Left renal cortex interstitium (tissue), 4 donors: ENCODE measurements at regions not wholly inside any gene's neighbourhood (a gene's known extent, or its start where the extent isn't known, plus 50 kb on each side); places are given as distances from the start of the nearest gene placed in this dataset.
A peak's percentile ranks its signal among the peaks of the same experiment; 100 is the strongest.
"Not testable (repeated sequence)": the region's sequence is repeated elsewhere in the genome, so short reads cannot be mapped to it uniquely, and the experiment has no call there.

Experiments used
- DNase-seq, 4 donors: peaks; one replicate each; pipeline ENCODE4 v3.0.0-alpha.2; 2013; ENCODE audit warnings: low read depth in 4 of 4, low spot score in 2 of 4, missing footprints in 1 of 4

- no peak for DNase-seq
Observed at GRCh38 chr10:57624856-57625592, 642.7 kb downstream of the IPMK start.

DNA sequence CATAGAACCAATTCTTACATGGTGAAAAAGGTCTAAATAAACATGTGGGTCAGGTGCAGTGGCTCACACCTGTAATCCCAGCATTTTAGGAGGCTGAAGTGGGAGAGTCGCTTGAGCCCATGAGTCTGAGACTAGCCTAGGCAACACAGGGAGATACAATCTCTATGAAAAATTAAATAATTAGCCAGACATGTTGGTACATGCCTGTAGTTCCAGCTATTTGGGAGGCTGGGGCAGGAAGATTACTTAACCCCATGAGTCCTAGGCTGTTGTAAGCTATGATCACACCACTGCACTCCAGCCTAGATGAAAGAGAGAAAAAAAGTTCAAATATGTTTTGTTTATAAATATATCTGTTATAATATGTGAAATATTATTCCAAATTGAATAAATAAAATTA lies 643.6 kb downstream of the IPMK start:
- no peak for DNase-seq

DNA sequence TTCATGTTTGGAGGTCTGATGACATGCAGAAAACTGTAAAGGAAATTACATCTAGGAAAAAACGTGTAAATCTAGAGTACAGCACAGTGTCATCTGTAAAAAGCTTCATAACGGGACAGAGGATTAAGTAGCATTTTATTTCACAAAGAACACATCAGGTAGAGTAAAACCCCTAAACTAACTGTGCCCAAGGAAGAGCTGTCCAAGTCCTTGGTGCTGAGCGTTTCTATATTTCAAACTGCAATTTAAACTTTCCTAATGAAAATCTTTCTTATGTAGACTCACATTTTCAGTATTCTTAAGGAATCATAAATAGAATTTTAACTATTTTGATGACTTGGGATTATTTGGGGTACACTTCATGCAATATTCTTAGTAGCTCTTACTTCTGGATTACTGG lies 646.2 kb downstream of the IPMK start:
- DNase-seq, result no peak

DNA sequence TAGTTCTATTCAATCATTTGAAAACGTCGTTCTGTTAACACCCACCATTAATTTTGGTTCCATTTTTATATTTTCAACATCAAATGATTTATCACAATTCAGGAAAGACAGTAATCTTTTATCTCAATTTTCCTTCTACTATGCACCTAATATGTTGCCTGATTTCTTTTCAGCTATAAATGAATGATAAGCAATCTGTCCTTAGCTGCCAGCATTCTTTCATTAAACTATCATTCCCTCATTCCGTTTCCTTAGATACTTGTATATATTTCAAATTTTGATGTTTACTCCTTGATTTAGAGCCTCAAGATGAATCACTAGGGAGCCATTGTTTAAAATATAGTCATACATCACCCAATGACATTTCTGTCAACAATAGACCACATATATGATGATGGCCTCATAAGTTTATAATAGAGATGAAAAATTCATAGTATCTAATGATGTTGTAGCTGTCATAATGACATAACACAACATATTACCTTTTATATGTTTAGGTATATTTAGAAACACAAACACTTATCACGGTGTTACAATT lies 661.7 kb downstream of the IPMK start:
- no peak for DNase-seq

GRCh38 chr10:57599440-57599839 lies 668.3 kb downstream of the IPMK start:
- DNase-seq, result no peak

- no peak for DNase-seq
Observed at GRCh38 chr10:57593983-57594573, 673.6 kb downstream of the IPMK start.

DNA sequence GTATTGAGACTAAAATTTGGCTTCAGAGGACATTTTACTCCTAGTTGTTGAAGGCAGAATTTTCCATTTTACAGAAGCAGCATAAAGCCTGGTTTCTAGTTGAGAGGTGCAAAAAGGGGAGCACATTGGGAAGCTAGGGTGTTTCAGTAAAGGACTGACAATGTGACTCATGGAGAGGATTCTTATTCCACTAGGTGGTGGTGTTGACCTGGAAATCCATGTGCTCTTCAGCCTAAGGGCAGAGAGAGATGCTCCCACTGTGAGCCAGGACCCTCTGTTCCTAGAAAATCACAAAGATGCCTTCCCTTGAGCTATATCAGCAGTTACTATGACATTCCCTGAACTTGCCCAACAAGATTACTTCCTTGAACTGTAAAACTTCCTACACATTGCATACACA lies 687.8 kb downstream of the IPMK start:
- DNase-seq, result peak in 2 of 4 donors; percentile 0 to 2

DNA sequence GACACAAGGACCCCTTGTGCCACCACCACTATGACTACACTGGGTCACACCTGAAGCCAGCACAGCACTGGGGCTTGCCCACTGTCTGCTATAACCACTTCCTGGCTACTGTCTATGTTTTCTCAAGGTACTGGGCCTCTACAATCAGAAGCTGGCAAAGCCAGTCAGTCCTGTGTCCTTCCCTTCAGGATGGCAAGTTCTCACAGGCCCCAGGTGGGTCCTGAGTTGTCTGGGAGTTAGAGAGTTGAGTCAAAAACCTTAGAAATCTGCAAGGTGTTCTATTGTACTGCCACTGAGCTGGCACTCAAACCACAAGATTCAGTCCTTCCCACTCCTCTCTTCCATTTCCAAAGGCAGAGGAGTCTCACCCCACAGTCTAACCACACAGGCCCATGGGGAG lies 705.5 kb downstream of the IPMK start:
- DNase-seq, result no peak

DNA sequence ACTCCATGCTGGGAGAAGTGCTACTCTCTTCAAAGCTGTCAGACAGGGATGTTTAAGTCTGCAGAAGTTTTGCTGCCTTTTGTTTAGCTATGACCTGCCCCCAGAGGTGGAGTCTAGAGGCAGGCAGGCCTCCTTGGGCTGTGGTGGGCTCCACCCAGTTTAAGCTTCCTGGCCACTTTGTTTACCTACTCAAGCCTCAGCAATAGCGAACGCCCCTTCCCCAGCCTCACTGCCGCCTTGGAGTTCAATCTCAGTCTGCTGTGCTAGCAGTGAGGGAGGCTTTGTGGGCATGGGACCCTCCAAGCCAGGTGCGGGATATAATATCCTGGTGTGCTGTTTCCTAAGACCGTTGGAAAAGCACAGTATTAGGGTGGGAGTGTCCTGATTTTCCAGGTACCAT lies 715.9 kb downstream of the IPMK start:
- not testable (repeated sequence) for DNase-seq

DNA sequence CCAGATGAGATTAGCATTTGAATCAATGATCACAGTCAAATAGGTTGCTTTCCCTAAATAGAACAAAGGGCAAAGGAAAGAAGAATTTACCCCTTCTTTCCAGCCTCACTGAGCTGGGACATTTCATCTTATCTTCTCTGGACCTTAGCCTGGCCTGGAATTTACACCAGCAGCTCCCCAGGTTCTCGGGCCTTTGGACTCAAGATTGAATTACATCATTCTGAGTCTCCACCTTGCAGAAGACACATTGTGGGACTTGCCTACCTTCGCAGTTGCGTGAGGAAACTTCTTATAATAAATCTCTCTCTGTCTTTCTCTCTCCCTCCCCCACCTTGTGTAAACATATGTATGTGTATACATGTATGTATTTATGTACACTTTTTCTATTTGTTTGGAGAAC lies 732.4 kb downstream of the IPMK start:
- DNase-seq, result no peak

GRCh38 chr10:57513637-57514036 lies 754.1 kb downstream of the IPMK start:
- no peak for DNase-seq

DNA sequence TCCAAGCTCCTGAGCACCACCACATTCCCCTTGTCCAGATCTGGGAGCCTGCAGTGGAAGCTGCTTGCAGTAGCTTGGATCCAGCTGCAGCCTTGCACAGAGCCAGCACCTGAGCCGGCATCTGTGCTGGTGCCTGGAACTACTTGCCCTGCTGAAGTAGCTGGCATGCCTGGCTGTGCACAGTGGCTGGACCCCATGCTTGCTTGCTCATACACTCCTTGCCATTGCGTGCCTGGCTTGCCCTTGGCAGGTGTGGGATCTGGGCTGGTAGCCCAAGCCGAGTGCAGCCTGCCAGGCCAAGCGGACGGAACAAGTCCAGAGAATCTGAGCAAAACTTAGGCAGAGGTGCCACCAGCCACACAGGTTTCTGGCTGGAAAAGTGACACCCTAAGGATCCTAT lies 759.9 kb downstream of the IPMK start:
- no peak for DNase-seq

GRCh38 chr10:57506414-57507094 lies 761.1 kb downstream of the IPMK start:
- no peak for DNase-seq

GRCh38 chr10:57494486-57494885 lies 773.2 kb downstream of the IPMK start:
- no peak for DNase-seq

DNA sequence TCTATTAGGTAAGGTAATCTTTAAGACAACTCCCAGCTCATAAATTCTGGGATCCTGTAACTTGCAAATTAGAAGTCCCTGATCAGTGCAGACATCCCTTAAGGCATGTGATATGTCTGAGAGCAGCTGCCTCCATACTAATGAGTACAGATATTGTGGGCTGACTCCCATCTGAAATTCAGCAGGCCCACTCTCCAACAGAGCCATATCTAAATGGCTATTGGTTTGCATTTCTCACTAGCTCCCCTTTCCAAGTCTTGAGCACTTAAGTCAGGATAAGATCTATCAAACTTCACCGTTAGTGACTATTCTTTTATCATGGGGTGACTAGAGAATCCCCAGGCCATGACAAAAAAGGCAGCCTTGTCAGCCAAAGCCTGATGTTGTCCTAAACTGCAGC lies 785.4 kb downstream of the IPMK start:
- DNase-seq, result no peak

GRCh38 chr10:57472823-57473619 lies 794.7 kb downstream of the IPMK start:
- no peak for DNase-seq

DNA sequence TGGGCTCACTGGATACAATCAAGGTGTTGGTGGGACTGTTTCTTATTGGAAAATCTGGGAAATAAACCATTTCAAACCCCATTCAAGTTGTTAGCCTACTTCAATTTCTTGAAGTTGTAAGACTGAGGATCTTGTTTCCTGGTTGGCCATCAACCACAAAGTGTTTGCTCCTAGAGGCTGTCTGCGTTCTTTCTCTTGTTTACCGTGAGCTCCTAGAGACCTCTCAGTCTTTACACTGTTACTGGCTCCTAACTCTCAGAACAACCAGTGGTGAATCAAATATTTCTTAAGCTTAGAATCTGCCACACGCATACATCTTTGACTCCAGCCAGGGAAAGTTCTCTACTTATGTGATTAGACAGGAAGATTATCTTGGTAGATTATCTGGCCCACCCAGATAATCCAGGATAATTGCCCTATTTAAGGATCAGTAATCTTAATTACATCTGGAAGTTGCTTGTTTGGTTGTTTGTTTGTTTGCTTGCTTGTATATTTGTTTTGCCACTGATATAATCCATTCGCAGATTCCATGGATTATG lies 798.7 kb downstream of the IPMK start:
- DNase-seq, result no peak

DNA sequence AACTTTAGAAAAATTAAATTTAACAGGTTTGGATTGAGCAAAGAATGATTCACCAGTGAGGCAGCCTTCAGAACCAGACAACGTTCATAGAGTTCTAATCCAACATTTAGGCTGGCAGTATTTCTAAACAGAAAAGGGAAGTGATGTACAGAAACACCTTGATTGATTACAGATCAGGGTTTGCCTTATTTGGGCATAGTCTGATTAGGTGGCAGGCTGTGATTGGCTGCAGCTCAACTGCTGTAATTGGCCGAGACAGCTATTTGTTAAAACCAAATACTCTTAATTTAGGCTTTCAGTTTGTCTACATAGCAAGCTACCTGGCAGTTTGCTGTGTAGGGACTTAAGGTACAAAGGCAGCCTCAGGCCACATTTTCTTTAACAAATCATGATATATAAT lies 802.5 kb downstream of the IPMK start:
- no peak for DNase-seq

GRCh38 chr10:57460540-57460939 lies 807.2 kb downstream of the IPMK start:
- DNase-seq, result no peak

GRCh38 chr10:57457972-57458512 lies 809.7 kb downstream of the IPMK start:
- DNase-seq, result no peak
